IMR-90 (cell line): ENCODE measurements at regions not wholly inside any gene's neighbourhood (a gene's known extent, or its start where the extent isn't known, plus 50 kb on each side); places are given as distances from the start of the nearest gene placed in this dataset.

Experiments used
- ATAC-seq: fragments of 200-7000 bp; cut with Tn5 transposase; 2 replicates; pipeline ENCODE4 v1.9.1; 2020; ENCODE audit warnings: low read depth, mild to moderate bottlenecking, moderate library complexity
- BruUV-seq: library from RNA; stranded (reverse); fragments of 400-500 nt; replicated peaks from 2 replicates; lab custom pipeline; 2021; lab: Mats Ljungman, UMichigan
- CTCF ChIA-PET: fragments of 300-600 bp; formaldehyde crosslinking; extraction: SDS; loops from one replicate; lab custom pipeline; 2021; ENCODE audit warnings: antibody characterized with exemption; lab: Yijun Ruan, JAX
- POLR2A ChIA-PET: fragments of 300-600 bp; sonication (Branson Sonifier 250); formaldehyde crosslinking; loops from one replicate; lab custom pipeline; 2022; ENCODE audit warnings: antibody characterized with exemption; ENCODE audit not compliant: unreplicated experiment; lab: Charles Lee
- DNase-seq: peaks from one replicate; pipeline ENCODE4 v3.0.0; 2013
- H2AFZ ChIP-seq: replicated peaks from 2 replicates; pipeline ENCODE3; 2013; ENCODE audit warnings: low read length, mild to moderate bottlenecking; ENCODE audit not compliant: poor library complexity
- H2AK5ac ChIP-seq: 2 replicates; pipeline ENCODE4 v1.6.1; 2013; ENCODE audit warnings: low read depth, low read length, inconsistent platforms
- H2AK9ac ChIP-seq: replicated peaks from 2 replicates; pipeline ENCODE3; 2013; ENCODE audit warnings: mild to moderate bottlenecking, low read depth, low read length, moderate library complexity; ENCODE audit not compliant: poor library complexity
- H2BK120ac ChIP-seq: 2 replicates; pipeline ENCODE4 v1.6.1; 2013; ENCODE audit warnings: low read depth, low read length, inconsistent platforms
- H2BK15ac ChIP-seq: 3 replicates; pipeline ENCODE4 v1.6.1; 2013; ENCODE audit warnings: low read depth, low read length, inconsistent platforms
- H2BK20ac ChIP-seq: 2 replicates; pipeline ENCODE4 v1.6.1; 2013; ENCODE audit warnings: low read depth, mild to moderate bottlenecking, inconsistent platforms, low read length, moderate library complexity
- H2BK5ac ChIP-seq: 2 replicates; pipeline ENCODE4 v1.6.1; 2013; ENCODE audit warnings: mild to moderate bottlenecking, low read depth, low read length, inconsistent platforms; ENCODE audit not compliant: poor library complexity, severe bottlenecking
- H3K14ac ChIP-seq: replicated peaks from 2 replicates; pipeline ENCODE4 v1.6.1; 2013; ENCODE audit warnings: low read depth, low read length, inconsistent platforms
- H3K18ac ChIP-seq: 2 replicates; pipeline ENCODE4 v1.6.1; 2013; ENCODE audit warnings: low read depth, low read length, control low read depth
- H3K23ac ChIP-seq: 2 replicates; pipeline ENCODE4 v1.6.1; 2013; ENCODE audit warnings: low read depth, low read length, inconsistent platforms
- H3K27ac ChIP-seq: 2 replicates; pipeline ENCODE4 v1.5.1; 2013; ENCODE audit warnings: mild to moderate bottlenecking, control low read depth, low read length; ENCODE audit not compliant: insufficient read depth
- H3K27me3 ChIP-seq: 2 replicates; pipeline ENCODE4 v1.6.1; 2013; ENCODE audit warnings: low read length; ENCODE audit not compliant: control insufficient read depth, insufficient read depth
- H3K36me3 ChIP-seq: 2 replicates; pipeline ENCODE4 v1.6.1; 2013; ENCODE audit warnings: low read length, mixed read lengths; ENCODE audit not compliant: control insufficient read depth, insufficient read depth
- H3K4ac ChIP-seq: 2 replicates; pipeline ENCODE4 v1.6.1; 2013; ENCODE audit warnings: low read depth, low read length, inconsistent platforms
- H3K4me1 ChIP-seq: 2 replicates; pipeline ENCODE4 v1.6.1; 2013; ENCODE audit warnings: low read length, mixed read lengths; ENCODE audit not compliant: control insufficient read depth, insufficient read depth
- H3K4me2 ChIP-seq: 2 replicates; pipeline ENCODE4 v1.6.1; 2013; ENCODE audit warnings: low read depth, mild to moderate bottlenecking, control low read depth, low read length, moderate library complexity
- H3K4me3 ChIP-seq: 2 replicates; pipeline ENCODE4 v1.5.1; 2013; ENCODE audit warnings: low read depth, mild to moderate bottlenecking, control low read depth, low read length, moderate library complexity; ENCODE audit not compliant: insufficient read depth
- H3K56ac ChIP-seq: 2 replicates; pipeline ENCODE4 v1.6.1; 2013; ENCODE audit warnings: low read length, inconsistent platforms; ENCODE audit not compliant: insufficient read depth; ENCODE audit errors: extremely low read depth
- H3K79me1 ChIP-seq, 2 experiments: 2 replicates each; pipeline ENCODE4 v1.6.1; 2013; ENCODE audit warnings: low read length in 2 of 2, inconsistent platforms in 1 of 2, low read depth in 1 of 2
- H3K9ac ChIP-seq: 2 replicates; pipeline ENCODE4 v1.6.1; 2013; ENCODE audit warnings: low read depth, low read length, control low read depth
- H3K9me1 ChIP-seq: 2 replicates; pipeline ENCODE4 v1.6.1; 2013; ENCODE audit warnings: low read length, inconsistent platforms; ENCODE audit not compliant: insufficient read depth
- H3K9me3 ChIP-seq: 2 replicates; pipeline ENCODE4 v1.6.1; 2013; ENCODE audit warnings: low read length; ENCODE audit not compliant: control insufficient read depth, insufficient read depth
- H4K20me1 ChIP-seq: 2 replicates; pipeline ENCODE4 v1.6.1; 2013; ENCODE audit warnings: low read length, inconsistent platforms; ENCODE audit not compliant: insufficient read depth
- H4K5ac ChIP-seq: 2 replicates; pipeline ENCODE4 v1.6.1; 2013; ENCODE audit warnings: mild to moderate bottlenecking, low read depth, low read length, control low read depth
- H4K8ac ChIP-seq, 2 experiments: 2 replicates each; pipeline ENCODE4 v1.6.1; 2013; ENCODE audit warnings: low read depth in 2 of 2, low read length in 2 of 2, control low read depth in 1 of 2, inconsistent platforms in 1 of 2
- H4K91ac ChIP-seq: 2 replicates; pipeline ENCODE4 v1.6.1; 2013; ENCODE audit warnings: low read depth, low read length, inconsistent platforms; ENCODE audit not compliant: insufficient read depth
- BHLHE40 ChIP-seq: fragments of 150-350 bp; IDR thresholded peaks from 2 replicates; pipeline ENCODE4 v1.6.1; 2016; ENCODE audit warnings: mild to moderate bottlenecking, low read depth, low read length
- CHD1 ChIP-seq: IDR thresholded peaks from 2 replicates; pipeline ENCODE4 v1.6.1; 2012; ENCODE audit warnings: low read depth, low read length, improper control_type of control experiment
- FOS ChIP-seq: fragments of 150-350 bp; IDR thresholded peaks from 2 replicates; pipeline ENCODE4 v1.6.1; 2016; ENCODE audit warnings: low read depth, low read length
- MAFK ChIP-seq: IDR thresholded peaks from 2 replicates; pipeline ENCODE4 v1.6.1; 2012; ENCODE audit warnings: low read depth, low read length, improper control_type of control experiment
- RFX5 ChIP-seq: IDR thresholded peaks from 2 replicates; pipeline ENCODE4 v1.8.0; 2012; ENCODE audit warnings: low read depth, mild to moderate bottlenecking, low read length, moderate library complexity
- SMC3 ChIP-seq: fragments of 150-350 bp; IDR thresholded peaks from 2 replicates; pipeline ENCODE4 v1.6.1; 2016; ENCODE audit warnings: low read depth, mild to moderate bottlenecking, antibody characterized with exemption, low read length, moderate library complexity
- WGBS, 2 experiments: methylation state at CpG; one replicate each; pipeline versions ENCODE4 v1.1.5 to v1.1.7; 2013; ENCODE audit warnings: missing lambda C conversion rate in 2 of 2; ENCODE audit not compliant: insufficient read length in 1 of 2; ENCODE audit errors: extremely low coverage in 2 of 2; 5-methylcytosine and 5-hydroxymethylcytosine counted together
- dilution Hi-C: fragments of 300-500 bp; cut with HindIII; formaldehyde crosslinking; loops from one replicate; pipeline ENCODE4 v1.14.3; 2018; ENCODE audit warnings: low sequenced_read_pairs; ENCODE audit not compliant: unreplicated experiment
- in situ Hi-C: fragments of 300-500 bp; cut with MboI; formaldehyde crosslinking; loops from 3 replicates; pipeline ENCODE4 v1.14.3; 2019; ENCODE audit warnings: low sequenced_read_pairs, inconsistent platforms, mixed read lengths
- intact Hi-C: fragments of 100-400 bp; cut with micrococcal nuclease; formaldehyde crosslinking; loops from 2 replicates; pipeline ENCODE4 v1.10.0; 2022
- TF ChIP-seq, protein P1 (sequence below): fragments of 150-350 bp; IDR thresholded peaks from 2 replicates; pipeline ENCODE4 v1.6.1; 2017; ENCODE audit warnings: mild to moderate bottlenecking, antibody characterized with exemption, low read length, low read depth

DNA sequence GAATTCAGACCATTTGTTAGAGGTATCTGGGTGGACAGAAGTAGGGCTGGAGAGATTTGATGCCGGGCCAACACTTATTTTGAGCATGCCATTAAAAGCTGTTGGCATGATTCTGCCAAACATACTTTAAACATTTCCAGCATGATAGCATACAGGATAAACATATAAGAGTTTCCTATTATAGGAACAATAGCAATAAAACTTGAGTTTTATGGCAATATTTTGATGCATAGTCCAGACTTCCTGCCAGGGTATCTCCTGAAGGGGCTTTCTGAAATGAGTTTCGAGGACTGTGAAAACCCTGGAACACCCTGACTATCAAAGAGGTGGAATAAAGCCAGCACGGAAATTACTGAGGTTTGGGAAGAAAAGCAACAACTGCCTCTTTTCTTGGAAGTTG lies 1398.0 kb upstream of the NXPH2 start:
- Histone ChIP-seq H3K9me3 (peaks cover 10% of the 10 kb centered on the region), H3K4me3 (no peak overlapping the region), H4K8ac (no peak overlapping the region), H3K56ac (no peak overlapping the region), H2BK20ac (no peak overlapping the region), H3K79me1 (no peaks in the 10 kb centered on the region), H2AFZ (no peak overlapping the region), H3K9me1 (no peaks in the 10 kb centered on the region), H3K4ac (no peak overlapping the region), H4K5ac (no peak overlapping the region), H2BK5ac (no peak overlapping the region), H2AK9ac (no peak overlapping the region), H3K4me2 (no peak overlapping the region), H2BK15ac (no peak overlapping the region), H4K91ac (no peak overlapping the region), H3K27me3 (no peaks in the 10 kb centered on the region), H3K23ac (no peak overlapping the region), H2BK120ac (no peak overlapping the region), H3K4me1 (no peaks in the 10 kb centered on the region), H3K27ac (no peak overlapping the region), H4K20me1 (no peaks in the 10 kb centered on the region), H3K14ac (no peak overlapping the region), H3K18ac (no peak overlapping the region), H3K9ac (no peak overlapping the region), H3K36me3 (no peaks in the 10 kb centered on the region), H2AK5ac (no peak overlapping the region)
- intact Hi-C loops: no loop called here
- POLR2A ChIA-PET: no interaction called here
- no CpG with 5 or more reads among the region's 3 CpGs for WGBS, 2 experiments
- dilution Hi-C loops: no loop called here
- BruUV-seq: no TSS peak
- ATAC-seq (no peak), DNase-seq (no peak)
- no peak for TF ChIP-seq CHD1
- no peak for TF ChIP-seq RFX5
- TF ChIP-seq SMC3: no peak
- no peak for TF ChIP-seq BHLHE40
- TF ChIP-seq, protein P1, sequence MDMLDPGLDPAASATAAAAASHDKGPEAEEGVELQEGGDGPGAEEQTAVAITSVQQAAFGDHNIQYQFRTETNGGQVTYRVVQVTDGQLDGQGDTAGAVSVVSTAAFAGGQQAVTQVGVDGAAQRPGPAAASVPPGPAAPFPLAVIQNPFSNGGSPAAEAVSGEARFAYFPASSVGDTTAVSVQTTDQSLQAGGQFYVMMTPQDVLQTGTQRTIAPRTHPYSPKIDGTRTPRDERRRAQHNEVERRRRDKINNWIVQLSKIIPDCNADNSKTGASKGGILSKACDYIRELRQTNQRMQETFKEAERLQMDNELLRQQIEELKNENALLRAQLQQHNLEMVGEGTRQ: no peak
- no peak for TF ChIP-seq MAFK
- no peak for TF ChIP-seq FOS
- CTCF ChIA-PET: no interaction called here
- in situ Hi-C loops: no loop called here
